Stimulated activated naive CD4-positive, alpha-beta T cell treated with Interleukin-2 at 50 U/mL for 16 hours (primary cell): ENCODE measurements at regions not wholly inside any gene's neighbourhood (a gene's known extent, or its start where the extent isn't known, plus 50 kb on each side); places are given as distances from the start of the nearest gene placed in this dataset.

Source experiments
- DNase-seq: peaks from one replicate; lab custom pipeline; 2025; lab: John Stamatoyannopoulos, UW

GRCh38 chr4:138689187-138689586, 326.4 kb upstream of the NOCT start:
- no peak for DNase-seq

DNA sequence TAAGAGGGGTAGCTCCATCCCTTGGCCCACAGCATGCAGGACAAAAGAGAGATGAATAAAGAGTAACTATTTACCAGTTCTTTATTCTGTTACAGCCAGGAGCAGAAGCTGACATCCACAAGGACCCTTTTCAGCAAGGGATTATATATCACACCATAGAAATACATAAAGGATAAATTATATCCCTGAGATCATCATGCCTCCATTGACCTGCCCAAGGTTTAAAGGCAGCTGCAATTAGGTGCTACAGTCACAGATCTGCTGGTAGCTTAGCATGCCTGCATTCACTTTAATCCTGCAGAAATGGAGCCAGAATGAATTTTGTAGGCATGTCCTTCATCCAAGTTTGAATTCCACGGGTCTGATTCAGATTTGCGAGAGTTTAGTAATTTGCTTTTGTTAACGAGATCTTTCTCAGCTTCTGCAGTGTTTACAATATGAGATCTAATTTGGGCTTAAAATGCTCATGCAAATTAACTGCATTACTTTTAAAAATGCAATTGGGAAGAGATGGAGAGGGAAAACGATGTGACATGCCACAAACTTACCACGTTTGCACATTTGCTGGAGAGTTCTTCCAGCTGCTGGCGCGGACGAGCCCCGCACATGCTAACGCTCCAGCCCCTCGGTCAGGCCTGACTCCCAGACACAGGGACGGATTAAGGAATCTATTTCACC, 327.0 kb upstream of the NOCT start:
- no peak for DNase-seq

DNA sequence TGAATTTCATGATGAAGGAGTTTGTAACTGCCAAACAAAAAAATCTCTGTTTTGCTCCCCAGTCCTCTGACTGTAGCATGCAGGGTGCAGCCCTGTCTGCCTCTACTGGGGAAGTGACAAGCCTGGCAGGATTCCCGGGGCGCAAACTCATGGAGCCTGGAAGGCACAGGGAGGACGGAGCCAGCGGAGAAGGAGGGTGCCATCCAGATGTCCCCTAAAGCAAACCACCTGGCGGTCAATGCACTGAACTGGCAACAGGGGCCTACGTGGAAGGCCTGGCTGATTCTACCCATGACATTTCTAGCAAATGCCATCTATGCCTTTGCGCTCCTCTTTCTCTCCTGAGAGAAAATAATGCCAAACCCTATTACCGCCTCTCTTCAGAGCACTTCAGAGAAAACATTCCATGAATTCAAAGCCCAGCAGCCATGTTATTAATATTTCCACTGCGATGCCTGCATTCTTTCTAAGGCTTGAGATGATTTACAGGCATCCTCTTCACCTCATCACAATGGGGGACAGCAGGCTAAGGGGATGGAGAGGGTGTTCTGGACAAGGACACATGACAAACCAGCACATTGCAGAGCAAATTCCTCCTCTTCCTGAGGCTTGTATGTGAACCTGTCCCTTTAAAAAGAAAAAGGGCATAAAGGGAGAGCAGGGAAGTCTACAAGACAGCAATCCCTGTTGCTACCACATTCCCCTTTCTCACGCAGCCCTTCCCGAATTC, 329.3 kb upstream of the NOCT start:
- no peak for DNase-seq

DNA sequence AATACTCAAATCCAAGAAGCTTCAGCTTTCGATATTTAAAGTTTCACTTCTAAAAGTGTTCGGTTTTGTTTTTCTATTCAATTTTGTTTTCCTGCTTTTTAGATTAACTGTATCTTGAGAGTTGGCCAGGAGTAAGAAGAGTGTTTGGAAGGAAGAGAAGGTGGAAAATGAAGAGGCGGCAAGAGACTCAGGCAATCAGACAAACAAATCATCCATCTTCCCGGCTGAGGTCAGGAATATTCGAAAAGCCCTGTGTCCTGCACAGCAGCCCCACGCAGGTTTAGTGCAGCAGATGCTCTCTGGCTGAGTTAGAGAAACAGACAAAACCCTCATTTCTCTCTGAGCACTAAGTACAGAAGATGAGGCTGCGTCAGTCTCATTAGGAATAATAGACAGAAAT, 330.3 kb upstream of the NOCT start:
- DNase-seq = no peak

DNA sequence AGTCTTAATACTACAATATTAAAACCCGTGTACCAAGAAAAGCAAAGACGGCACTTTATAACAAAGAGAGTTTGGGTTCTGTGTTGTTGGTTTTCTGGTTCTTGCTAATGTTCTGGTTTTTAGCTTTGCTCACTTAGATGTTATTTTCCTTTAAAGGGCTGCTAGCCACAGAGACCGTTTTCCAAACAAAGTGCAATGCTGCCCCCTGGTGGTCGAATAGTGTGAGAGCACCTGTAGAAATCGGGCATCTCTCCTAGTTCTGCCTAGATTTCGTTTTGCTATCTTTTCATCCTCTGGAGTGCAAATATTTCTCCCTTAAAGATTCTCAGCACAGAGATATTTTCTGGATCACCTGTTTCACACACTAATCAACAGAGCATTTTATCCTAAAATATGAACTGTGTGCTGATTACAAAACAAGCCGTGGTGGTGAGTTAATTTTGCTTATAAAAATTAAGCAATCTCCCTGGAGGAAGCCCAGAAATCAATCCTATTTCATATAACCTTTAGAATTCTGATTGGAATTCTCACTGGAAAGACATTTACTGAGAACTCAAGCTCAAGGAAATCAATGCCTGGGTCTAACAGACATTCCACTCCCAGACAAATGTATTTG, 334.5 kb upstream of the NOCT start:
- peak; percentile 61 for DNase-seq

- DNase-seq = no peak
Observed at GRCh38 chr4:138680256-138680655, 335.3 kb upstream of the NOCT start.

GRCh38 chr4:138678985-138679746, 336.4 kb upstream of the NOCT start:
- DNase-seq = no peak

- no peak for DNase-seq
Observed at GRCh38 chr4:138677748-138678147, 337.8 kb upstream of the NOCT start.

- DNase-seq = no peak
Observed at GRCh38 chr4:138677212-138677611, 338.4 kb upstream of the NOCT start.

GRCh38 chr4:138675685-138676084, 339.9 kb upstream of the NOCT start:
- DNase-seq = no peak

- no peak for DNase-seq
Observed at GRCh38 chr4:138674209-138674608, 341.4 kb upstream of the NOCT start.

DNA sequence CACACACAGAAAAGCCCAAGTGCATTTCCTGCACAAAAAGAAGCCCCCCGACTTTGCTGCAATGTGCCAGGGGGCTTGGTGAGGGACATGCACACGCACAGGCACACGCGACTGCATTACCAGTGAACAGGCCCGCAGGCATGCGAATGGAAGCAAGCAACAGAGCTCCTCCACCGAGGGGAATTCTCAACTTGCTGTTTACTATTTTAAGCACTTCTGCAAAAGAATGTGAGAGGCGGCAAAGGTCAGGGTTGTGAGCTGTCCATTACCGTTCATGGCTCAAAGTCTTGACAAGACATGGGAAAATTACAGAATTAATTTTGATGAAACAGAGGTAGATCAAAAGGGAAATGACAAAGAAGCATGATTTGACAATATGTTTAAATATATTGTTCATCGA, 342.5 kb upstream of the NOCT start:
- no peak for DNase-seq

DNA sequence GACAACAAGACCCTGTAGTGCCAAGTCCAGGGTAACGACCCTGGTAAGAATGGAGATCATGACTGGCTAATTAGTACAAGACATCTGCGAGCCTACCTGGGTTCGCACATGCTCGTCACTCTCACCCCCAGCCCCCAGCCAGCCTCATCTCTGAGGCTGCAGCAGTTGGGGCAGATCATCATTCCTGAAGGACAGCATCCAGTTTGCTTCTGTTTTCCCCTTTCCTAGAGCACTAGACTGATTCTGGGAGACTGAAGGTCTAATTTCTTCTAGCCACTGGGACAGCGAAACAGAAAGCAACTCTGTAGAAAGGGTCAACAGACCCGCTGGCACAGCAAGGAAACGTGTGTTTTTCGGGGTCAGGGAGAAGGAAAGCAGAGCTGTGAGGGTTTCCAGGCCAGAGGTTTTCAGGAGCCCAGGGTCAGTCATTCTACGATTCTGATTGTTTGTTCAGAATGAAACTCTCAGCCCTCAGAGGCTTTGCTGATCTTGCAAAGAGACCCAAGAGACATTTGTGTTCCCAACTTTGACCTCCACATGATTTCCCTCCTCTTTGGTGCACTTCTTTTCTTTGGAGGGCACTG, 343.1 kb upstream of the NOCT start:
- no peak for DNase-seq

GRCh38 chr4:138671606-138672084, 343.9 kb upstream of the NOCT start:
- no peak for DNase-seq

DNA sequence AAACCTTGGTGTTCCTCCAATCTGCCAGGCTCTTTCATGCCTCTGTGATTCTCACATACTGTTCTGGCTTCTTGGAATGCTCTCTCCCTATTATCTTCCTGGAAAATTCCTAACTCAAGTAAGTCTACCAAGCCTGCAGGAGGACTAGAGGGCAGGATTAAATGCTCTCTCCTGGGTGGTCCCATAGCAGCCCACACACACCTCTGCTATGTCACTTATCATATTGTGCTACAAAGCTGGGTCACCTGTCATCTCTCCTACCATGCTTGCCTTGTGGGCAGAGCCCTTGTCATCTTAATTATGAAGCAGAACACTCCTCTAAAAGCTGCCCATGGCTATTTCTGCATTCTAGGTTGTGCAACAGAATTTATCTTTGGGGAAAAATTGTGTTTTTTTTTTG, 344.5 kb upstream of the NOCT start:
- no peak for DNase-seq

DNA sequence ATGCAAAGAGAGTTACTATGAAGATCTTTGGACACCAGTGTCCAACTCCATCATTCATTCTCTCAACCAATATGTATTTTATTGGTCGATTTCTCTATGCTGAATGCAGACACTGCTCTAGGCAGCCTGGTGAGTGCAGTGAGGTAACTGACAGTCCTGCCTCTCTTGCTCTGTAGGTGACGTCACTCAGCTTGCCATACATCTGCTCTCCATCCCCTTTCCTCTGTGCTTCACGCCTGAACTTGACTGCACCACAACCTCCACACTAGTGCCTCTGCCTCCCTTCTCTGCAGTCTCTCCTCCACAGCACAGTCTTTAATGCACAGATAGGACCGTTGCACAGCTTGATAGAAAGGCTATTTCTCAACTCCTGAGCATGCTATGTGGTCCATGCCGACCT, 344.9 kb upstream of the NOCT start:
- DNase-seq = no peak

DNA sequence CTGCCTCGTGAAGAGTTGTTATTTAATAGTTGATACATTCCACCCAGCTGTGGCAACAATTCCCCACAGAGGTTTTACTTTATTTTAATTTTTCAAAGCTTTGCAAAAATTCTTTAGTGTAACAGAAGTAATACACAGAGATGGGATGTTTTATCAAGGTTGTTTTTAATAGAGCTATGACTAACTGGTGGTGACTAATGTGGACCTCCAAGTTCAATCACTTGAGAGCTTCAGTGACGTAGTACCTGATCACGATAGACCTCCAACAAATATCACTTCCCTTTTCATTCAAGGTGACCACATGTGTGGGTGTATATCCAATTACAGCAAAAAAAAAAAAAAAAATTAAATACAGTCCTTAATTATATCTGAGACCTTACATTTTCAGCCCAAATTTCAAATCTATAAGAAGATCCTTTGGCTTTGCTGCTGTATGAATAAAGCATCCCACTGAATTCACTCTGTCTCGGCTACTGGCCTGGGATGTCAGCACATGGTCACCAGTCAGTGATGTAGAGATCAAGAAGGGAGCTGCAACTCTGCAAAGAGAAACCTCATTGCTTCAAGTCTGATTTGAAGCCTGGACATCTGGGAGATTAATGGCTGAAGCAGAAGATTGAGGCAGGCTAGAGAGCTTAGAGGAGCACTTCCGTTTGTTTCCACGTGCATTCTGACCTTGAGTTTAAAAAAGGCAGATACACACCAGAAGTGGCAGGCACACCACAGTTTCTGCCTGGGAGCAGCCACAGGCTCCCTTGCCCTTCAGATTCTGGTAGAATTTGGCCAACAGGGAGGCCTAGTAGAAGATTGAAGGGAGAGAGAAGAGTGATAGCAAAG, 345.9 kb upstream of the NOCT start:
- no peak for DNase-seq

- no peak for DNase-seq
Observed at GRCh38 chr4:138668309-138668708, 347.3 kb upstream of the NOCT start.

DNA sequence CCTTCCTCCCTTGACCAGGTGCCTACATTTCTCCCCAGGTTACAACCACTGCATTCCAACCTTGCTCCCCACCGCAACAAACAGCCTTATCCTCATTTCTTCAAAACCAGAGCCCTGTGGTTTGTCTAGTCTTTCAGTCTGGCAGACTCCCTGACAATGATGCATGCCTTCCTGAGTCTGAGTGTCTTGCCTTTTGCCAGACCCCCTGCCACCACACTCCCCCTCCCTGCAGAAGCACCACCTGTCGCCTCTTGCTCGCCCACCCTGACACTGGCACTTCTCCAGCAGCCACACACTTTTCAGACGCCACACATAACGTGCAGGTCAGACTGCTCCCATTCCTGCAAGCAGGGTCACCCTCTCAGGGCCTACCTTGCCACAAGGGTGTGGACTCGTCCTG, 349.2 kb upstream of the NOCT start:
- DNase-seq = no peak

DNA sequence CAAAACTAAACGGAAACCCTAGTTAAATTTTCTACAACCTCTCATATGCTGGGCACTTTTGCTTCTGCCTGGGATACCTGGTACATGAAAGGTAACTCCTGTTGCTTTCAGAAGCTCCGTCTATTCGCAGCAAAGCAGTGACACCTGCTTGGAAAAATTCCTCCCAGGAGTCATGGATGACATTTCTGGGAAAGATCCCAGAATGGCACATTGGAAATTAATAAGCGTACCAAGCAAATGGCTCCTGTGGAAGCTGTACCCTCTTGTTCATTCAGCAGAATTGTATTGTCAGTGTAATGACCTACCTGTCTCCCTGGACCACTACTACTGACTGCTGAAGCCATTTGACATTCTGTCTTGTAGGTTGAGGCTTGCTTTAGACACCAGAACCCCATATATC, 349.7 kb upstream of the NOCT start:
- no peak for DNase-seq

GRCh38 chr4:138663883-138664282, 351.7 kb upstream of the NOCT start:
- no peak for DNase-seq
